Brain pericyte (primary cell): ENCODE measurements at regions not wholly inside any gene's neighbourhood (a gene's known extent, or its start where the extent isn't known, plus 50 kb on each side); places are given as distances from the start of the nearest gene placed in this dataset.

Source experiments
- DNase-seq: peaks from one replicate; pipeline ENCODE4 v3.0.0-alpha.2; 2012; ENCODE audit warnings: low read depth, low spot score

DNA sequence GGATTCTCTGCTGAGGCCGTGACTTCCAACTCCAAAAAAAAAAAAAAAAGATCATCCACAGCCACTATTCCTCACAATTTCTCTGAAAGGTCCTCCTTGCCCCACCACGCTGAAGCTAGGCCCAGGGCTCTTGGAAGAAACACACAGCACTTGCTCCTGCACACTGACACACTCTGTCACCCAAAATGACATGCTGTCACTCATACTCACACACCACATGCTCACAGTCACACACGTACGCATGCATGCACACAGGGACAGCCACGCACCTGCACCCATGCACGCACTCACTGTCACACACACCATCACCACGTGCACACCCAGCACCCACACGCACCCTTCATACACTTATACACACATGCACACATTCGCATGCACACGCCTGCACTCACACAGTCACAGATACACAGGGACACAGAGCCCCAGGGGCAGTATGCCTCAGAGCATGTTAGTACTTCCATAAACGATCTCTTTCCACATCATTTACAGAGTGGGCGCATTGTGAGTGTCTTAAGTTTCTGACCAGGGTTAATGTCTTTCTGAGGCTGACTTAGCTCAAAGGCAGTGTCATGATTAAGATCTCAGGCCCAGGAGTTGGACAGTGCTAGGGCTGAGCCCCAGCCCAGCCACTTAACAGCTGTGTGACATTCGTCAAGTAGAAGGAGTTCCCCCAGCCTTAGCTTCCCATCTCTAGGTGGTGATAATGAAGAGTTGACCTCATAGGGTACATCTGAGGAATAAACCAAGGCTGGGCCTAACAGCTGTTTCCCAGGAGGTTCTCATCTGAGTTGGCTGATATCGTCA, 93.4 kb downstream of the GLI2 start:
- DNase-seq, result no peak

- DNase-seq, result no peak
Observed at GRCh38 chr2:120829633-120830025, 94.0 kb downstream of the GLI2 start.

DNA sequence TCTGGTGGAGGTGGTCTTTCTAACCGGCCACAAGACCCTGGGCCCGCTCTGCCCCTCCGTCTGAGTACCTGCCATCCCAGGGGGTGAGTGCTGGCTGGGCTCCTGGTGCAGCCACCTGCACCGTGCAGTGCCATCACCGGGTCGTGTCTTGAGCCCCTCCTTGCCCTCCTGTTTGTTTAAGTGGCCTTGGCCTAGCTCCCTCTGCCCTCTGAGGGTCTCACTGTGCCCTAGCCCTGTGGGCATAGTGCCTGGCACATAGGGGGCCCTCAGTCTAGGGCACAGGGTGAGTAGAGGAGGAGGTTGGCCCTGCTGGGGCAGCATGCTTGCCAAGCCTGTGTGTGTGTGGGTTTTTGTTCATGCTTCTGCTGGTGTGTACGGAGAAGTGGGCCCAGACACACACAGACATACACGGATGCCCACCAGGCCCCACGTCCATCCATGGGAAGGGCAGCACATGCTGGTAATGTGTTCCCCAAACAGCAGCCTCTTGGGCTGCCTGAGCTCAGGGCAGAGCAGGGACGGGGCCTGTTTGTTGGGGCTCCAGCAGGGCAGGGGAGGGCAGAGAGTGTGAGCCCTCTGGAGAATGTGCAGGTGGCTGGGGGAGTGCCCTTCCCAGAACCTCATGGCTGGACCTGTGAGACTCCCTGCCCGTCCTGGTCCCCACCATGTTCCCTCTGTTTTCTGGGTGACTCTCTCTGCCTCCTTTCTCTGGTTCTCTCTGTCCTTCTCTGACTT, 94.6 kb downstream of the GLI2 start:
- DNase-seq, result no peak

GRCh38 chr2:120831086-120831485, 95.4 kb downstream of the GLI2 start:
- DNase-seq, result no peak

- DNase-seq, result no peak
Observed at GRCh38 chr2:120831891-120832290, 96.2 kb downstream of the GLI2 start.

DNA sequence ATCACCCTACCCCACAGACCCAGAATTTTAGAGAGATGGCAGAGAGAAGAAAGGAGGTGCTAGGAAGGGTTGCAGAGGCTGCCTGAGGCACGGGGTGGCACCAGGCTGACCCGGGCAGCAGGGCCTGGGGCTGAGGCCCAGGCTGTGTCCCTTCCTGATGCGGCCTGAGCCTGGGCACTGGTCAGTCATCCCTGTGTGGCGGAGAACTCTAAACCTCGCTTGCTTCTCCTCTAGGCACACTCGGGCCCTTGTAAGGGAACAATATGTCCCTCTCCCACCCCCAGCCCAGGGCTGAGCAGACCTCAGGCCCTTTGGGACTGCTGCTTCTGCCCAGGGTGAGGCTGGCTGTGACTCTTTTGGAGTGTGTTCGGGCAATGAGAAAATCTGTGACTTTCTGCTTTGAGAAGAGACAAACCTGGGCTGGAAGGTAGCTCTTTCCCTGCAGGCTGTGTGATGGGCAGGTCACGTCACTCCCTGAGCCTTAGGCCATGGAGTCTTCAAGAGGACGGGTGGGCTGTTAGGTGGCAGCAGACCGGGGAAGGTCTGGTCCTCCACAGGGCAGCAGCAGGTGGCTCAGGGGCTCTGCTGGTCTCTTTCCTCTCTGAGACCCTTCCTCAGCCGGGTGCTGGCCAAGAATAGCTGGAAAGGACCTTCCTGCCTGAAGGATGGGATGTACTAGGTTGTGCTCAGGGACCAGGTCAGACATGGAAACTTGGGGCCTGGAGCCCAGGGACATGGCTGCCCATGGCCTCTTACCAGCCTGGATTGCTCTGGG, 96.8 kb downstream of the GLI2 start:
- no peak for DNase-seq

DNA sequence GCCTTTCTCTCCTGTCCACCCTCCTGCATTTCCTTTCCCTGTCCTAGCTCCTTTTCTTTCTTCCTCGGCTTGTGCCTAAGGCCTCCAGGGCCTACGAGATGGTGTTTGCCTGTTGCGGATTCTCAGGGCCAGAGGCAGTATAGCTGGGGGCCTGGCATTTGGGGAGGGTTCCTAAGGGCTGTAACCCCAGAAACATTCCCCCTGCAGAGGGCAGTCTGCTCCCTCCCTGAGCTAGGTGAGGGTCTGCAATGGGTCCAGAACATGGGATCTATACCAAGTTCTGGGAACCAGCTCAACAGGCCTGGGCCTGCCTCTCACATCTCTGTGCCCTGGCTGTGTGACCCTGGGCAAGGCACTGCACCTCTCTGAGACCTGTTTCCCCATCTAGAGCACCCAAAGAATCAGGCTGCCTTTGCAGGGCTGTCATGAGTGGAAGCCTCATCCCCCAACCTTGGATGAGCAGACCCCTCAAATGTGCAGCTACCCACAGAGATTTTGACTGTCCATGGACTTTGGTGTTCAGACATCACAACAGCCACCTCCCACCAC, 97.5 kb downstream of the GLI2 start:
- no peak for DNase-seq

DNA sequence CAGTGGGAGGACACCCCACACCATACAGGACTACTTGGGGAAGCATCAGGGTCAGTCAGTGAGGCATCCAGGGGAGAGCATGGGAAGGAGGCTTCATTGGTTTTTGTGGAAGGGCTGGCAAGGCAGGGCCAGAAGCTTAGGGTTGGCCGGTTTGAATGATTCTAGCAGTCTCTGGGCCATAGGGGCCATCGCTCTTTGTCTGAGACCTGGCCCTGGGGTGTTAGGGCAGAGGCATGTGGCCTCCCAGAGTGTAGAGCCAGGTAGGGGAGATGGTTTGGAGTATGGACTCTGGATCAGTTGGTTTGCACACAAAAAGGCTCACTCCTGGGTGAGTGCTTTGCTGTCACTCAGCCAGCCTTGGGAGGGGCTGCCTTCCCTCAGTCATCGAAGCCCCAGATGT, 98.5 kb downstream of the GLI2 start:
- no peak for DNase-seq

DNA sequence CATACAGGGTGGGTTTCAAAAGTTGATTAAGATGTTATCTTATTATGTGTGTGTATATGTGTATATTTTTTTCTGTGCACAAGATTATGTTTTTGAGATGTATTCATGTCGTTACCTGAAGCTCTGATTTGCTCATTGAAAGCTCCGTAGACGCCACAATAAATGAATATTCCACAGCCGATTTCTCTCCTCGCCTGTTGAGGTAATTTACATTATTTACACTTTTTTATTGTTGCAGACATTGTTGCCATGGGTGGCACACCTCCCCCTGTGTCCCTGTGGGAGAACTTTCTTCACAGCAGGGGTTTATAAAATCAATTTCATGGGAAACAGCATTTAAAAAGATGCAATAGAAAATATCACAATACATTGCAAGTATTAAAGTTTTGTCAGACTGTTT, 100.6 kb downstream of the GLI2 start:
- no peak for DNase-seq

DNA sequence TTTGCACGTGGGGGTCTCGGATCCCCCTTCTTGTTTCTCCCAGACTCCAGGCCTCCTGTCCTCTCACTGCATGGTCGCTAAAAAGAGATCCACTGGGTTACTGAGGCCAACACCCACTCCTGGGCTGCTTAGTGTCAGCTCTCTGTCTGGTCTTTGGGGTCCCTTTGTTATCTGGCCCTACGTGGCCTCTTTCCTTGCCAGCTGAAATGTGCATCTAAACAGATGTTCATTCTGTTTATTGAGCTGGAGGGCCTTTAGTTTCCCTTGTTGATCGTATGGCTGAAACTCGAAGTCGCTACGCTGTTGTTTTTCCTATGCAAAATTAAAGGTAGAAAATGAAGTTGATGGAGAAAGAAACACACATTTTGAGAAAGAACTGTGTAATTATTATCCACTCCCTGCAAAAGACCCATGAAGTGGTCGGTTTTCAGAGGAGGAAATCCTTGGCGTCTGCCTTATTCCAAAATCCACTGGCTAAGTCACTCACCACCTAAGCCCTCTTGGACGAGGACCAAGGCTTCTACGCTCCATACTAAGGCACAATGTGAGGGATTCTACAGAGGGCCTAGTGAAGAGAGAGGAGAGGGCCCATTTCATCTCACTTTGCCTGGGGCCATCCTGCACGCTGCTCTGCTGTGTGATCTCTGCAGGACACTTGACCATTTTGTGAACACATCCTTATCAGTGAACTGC, 105.3 kb downstream of the GLI2 start:
- DNase-seq, result no peak

DNA sequence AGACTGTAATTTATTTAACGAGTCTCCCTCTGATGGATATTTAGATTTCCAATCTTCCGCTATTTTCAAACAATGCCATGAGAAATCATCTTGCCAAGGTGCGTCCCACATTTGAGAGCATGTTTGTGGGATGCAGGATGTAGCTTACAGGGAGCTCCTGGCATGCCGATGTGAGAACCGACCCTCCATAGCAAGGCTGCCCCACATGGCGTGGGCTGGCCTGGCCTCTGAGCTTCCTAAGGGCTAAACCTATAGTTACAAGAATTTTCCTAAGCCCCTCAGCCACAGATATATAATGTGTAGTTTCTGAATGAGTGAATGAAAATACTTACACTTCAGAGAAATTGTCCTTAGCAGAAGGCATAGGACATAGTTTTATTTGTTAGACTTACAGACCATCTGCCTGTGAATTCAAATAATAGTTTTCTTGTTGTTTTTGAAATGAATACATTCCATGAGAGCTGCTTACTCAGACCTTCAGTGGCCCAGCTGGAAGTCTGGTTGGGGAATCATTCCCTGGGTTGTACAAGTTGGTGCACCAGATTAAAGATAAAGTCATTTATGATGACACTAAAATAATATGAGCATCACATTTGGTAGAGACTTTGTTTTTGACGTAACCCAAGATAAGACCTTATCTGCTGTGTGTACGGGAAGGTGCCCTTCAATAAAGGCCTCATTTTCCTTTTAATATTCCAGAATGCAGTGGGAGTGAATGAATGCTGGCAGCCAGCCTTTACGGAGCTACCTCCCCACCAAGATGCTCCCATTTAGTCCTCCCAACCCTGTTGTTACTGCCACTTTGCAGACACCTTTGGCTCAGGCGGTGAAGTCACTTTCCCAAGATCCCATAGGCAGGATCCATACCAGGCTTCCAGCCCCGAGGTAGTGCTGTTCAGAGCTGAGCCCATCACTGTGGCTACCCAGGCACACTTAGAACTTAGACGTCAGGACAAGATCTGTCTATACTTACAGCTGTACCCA, 107.1 kb downstream of the GLI2 start:
- no peak for DNase-seq

GRCh38 chr2:120844070-120844738, 108.5 kb downstream of the GLI2 start:
- no peak for DNase-seq

DNA sequence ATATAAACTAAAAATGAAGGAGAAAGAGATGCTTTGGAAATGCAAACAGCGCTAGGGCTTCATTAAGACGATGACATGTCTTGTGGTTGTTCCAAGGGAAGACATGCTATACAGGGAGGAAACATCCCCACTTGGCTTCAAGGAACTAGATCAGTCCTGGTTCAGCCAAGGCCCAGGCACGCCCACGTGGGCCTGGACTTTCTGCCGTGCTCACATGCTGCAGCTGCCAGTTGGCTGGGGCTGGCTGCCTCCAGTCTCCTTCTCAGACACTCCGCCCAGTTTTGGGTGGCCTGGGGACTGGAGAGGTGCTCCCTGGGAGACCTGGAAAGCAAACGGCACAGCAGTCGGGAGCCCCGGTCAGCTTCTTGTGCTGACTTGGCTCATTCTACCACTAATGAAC, 109.6 kb downstream of the GLI2 start:
- DNase-seq, result no peak

- no peak for DNase-seq
Observed at GRCh38 chr2:120846406-120847095, 110.9 kb downstream of the GLI2 start.

- peak; percentile 73 for DNase-seq
Observed at GRCh38 chr2:120847700-120848321, 112.1 kb downstream of the GLI2 start.

DNA sequence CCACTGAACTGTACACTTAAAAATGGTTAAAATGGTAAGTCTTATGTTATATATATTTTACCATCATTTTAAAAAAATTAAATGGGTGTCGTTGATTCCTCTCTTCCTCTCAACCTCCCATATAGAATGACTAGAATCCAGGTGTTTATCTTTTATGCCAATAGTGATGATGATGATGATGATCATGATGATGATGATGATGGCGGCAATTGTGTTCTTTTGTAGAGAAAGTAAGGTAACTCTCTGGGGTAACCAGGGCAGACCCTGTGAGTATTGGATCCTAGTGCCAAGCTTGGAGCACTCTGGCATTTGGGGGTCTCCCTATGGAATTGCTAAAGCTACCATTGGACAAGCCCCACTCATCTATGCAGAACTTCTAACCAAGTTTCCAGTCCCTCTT, 113.6 kb downstream of the GLI2 start:
- no peak for DNase-seq

DNA sequence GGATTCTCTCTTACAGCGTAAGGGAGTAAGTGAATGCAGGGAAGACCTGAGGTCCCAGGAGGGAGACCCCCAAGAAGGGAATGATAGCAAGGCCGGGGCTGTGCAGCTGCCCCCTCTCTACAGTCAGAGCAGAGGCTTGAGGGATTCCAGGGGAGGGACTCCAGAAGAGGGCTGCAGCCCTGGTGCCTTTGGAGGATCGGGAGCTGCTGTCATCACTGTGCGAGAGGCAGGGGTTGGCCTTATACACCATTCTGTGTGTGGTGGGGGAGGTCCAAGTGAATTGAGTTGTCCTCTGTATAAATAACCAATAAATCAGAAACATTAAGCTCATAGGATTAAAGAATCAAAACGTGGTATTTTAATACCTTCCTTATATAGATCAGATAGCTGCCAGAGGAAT, 114.9 kb downstream of the GLI2 start:
- no peak for DNase-seq

- no peak for DNase-seq
Observed at GRCh38 chr2:120851116-120851773, 115.6 kb downstream of the GLI2 start.
